ENCODE measurements at regions not wholly inside any gene's neighbourhood (a gene's known extent, or its start where the extent isn't known, plus 50 kb on each side); places are given as distances from the start of the nearest gene placed in this dataset.

DNA sequence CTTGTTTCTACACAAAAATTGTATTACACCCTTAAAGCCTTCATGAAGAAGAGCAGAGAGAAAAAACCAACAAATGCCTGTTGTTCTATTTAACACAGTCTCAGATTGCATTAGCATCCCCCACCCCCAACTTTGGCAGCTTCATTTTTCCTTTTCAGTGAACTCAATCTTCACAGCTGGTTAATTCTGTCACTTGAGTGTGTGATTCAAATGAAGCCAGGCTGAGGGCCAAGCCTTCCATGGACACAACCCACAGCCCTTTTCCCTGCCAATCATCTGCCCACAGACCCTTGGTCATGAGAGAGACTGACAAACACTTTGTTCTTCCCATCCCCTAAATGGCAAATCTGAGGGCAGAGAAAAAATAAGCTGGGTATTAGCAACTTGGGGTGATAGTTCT is 217.5 kb upstream of the NMUR2 start:
- Histone ChIP-seq H3K9ac (ENCODE audit: control insufficient read depth, extremely low read depth, insufficient read depth, low read length) (no peak overlapping the region), H3K9me1 (ENCODE audit: control insufficient read depth, extremely low read depth, insufficient read depth, low read length) (no peaks in the 10 kb centered on the region), H3K9me3 (ENCODE audit: control insufficient read depth, low read depth, low read length) (no peaks in the 10 kb centered on the region), H3K4me1 (ENCODE audit: control insufficient read depth, extremely low read depth, insufficient read depth, low read length) (no peaks in the 10 kb centered on the region), H2AFZ (ENCODE audit: control insufficient read depth, low read length) (no peak overlapping the region), H3K36me3 (ENCODE audit: control insufficient read depth in 2 of 2, extremely low read depth in 1 of 2, insufficient read depth in 2 of 2, low read length in 2 of 2) (no peaks in the 10 kb centered on the region), H3K4me3 (ENCODE audit: control insufficient read depth in 2 of 3, extremely low read depth in 1 of 3, insufficient read depth in 2 of 3, low read depth in 1 of 3, low read length in 3 of 3) (no peak overlapping the region), H4K20me1 (ENCODE audit: control insufficient read depth, extremely low read depth, insufficient read depth, low read length) (no peaks in the 10 kb centered on the region), H3K4me2 (ENCODE audit: control insufficient read depth, extremely low read depth, insufficient read depth, low read depth, low read length) (no peak overlapping the region), H3K27ac (ENCODE audit: control insufficient read depth, insufficient read depth, low read length) (no peak overlapping the region), H3K27me3 (ENCODE audit: control insufficient read depth, extremely low read depth, insufficient read depth, low read length) (no peaks in the 10 kb centered on the region), H3K79me2 (ENCODE audit: control insufficient read depth, insufficient read depth, low read length) (no peaks in the 10 kb centered on the region)
- DNase-seq (ENCODE audit: low read depth, low spot score) (no peak), FAIRE-seq (no peak)
- dilution Hi-C loops (cut with MboI; ENCODE audit: extremely low pct_ligation_motif_present, low sequenced_read_pairs), result no loop called here
- TF ChIP-seq EZH2 (IDR thresholded peaks at IDR 0.05; ENCODE audit: low read length) (no peak), CTCF (optimal IDR thresholded peaks at IDR 0.05 in 1 of 3, IDR thresholded peaks at IDR 0.05 in 1 of 3, conservative IDR thresholded peaks at IDR 0.05 in 1 of 3; ENCODE audit: extremely low read depth in 1 of 3, insufficient read depth in 2 of 3, low read length in 3 of 3) (no peak)

DNA sequence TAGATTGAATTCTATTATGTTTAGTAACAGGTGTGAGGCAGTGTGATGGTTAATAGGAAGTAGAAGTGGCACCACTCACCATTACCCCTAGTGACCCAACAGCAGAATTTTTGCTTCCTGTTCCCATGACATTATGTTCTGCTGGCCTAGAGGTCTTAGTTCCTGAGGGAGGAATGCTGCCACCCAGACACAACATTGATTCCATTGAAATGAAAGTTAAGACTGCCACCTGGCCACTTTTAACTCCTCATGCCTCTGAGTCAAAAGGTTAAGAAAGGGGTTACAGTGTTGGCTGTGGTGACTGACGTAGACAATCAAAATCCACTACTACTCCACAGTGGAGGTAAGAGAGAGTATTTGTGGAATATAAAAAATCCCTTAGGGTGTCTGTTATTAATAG is 218.9 kb upstream of the NMUR2 start:
- Histone ChIP-seq H3K36me3 (ENCODE audit: control insufficient read depth in 2 of 2, extremely low read depth in 1 of 2, insufficient read depth in 2 of 2, low read length in 2 of 2) (no peaks in the 10 kb centered on the region), H4K20me1 (ENCODE audit: control insufficient read depth, extremely low read depth, insufficient read depth, low read length) (no peaks in the 10 kb centered on the region), H3K9ac (ENCODE audit: control insufficient read depth, extremely low read depth, insufficient read depth, low read length) (no peak overlapping the region), H3K4me3 (ENCODE audit: control insufficient read depth in 2 of 3, extremely low read depth in 1 of 3, insufficient read depth in 2 of 3, low read depth in 1 of 3, low read length in 3 of 3) (no peak overlapping the region), H3K27me3 (ENCODE audit: control insufficient read depth, extremely low read depth, insufficient read depth, low read length) (no peaks in the 10 kb centered on the region), H3K9me1 (ENCODE audit: control insufficient read depth, extremely low read depth, insufficient read depth, low read length) (no peaks in the 10 kb centered on the region), H3K79me2 (ENCODE audit: control insufficient read depth, insufficient read depth, low read length) (no peaks in the 10 kb centered on the region), H3K4me1 (ENCODE audit: control insufficient read depth, extremely low read depth, insufficient read depth, low read length) (no peaks in the 10 kb centered on the region), H3K27ac (ENCODE audit: control insufficient read depth, insufficient read depth, low read length) (no peak overlapping the region), H3K9me3 (ENCODE audit: control insufficient read depth, low read depth, low read length) (no peaks in the 10 kb centered on the region), H2AFZ (ENCODE audit: control insufficient read depth, low read length) (no peak overlapping the region), H3K4me2 (ENCODE audit: control insufficient read depth, extremely low read depth, insufficient read depth, low read depth, low read length) (no peak overlapping the region)
- TF ChIP-seq CTCF (optimal IDR thresholded peaks at IDR 0.05 in 1 of 3, IDR thresholded peaks at IDR 0.05 in 1 of 3, conservative IDR thresholded peaks at IDR 0.05 in 1 of 3; ENCODE audit: extremely low read depth in 1 of 3, insufficient read depth in 2 of 3, low read length in 3 of 3), result no peak
- no peak for TF ChIP-seq EZH2 (IDR thresholded peaks at IDR 0.05; ENCODE audit: low read length)
- no peak for DNase-seq (ENCODE audit: low read depth, low spot score)
- dilution Hi-C loops (cut with MboI; ENCODE audit: extremely low pct_ligation_motif_present, low sequenced_read_pairs), result no loop called here
- no peak for FAIRE-seq
